ENCODE measurements at regions not wholly inside any gene's neighbourhood (a gene's known extent, or its start where the extent isn't known, plus 50 kb on each side); places are given as distances from the start of the nearest gene placed in this dataset.

GRCh38 chr15:70149667-70150404, 52.1 kb upstream of the TLE3 start:
- H3K27ac ChIP-seq = no peak overlapping the region
- H3K4me3 ChIP-seq = no peak overlapping the region
- no peak for DNase-seq (ENCODE audit: low spot score)
- TF ChIP-seq CTCF (IDR thresholded peaks at IDR 0.05) = no peak

- TF ChIP-seq CTCF (IDR thresholded peaks at IDR 0.05) = no peak
- H3K27ac ChIP-seq = no peak overlapping the region
- no peak for DNase-seq (ENCODE audit: low spot score)
- H3K4me3 ChIP-seq = no peak overlapping the region
Observed at GRCh38 chr15:70147778-70148177, 50.1 kb upstream of the TLE3 start.

Measured in coronary artery (tissue), 2 donors.